NCI-H2196 (cell line): ENCODE measurements at regions not wholly inside any gene's neighbourhood (a gene's known extent, or its start where the extent isn't known, plus 50 kb on each side); places are given as distances from the start of the nearest gene placed in this dataset.

Experiments used
- DNase-seq: peaks from one replicate; lab custom pipeline; 2025; ENCODE audit not compliant: unreplicated experiment; lab: John Stamatoyannopoulos, UW

- DNase-seq = no peak
These were observed 114.7 kb upstream of the ERCC6L2 start for GRCh38 chr9:95760791-95761190.

DNA sequence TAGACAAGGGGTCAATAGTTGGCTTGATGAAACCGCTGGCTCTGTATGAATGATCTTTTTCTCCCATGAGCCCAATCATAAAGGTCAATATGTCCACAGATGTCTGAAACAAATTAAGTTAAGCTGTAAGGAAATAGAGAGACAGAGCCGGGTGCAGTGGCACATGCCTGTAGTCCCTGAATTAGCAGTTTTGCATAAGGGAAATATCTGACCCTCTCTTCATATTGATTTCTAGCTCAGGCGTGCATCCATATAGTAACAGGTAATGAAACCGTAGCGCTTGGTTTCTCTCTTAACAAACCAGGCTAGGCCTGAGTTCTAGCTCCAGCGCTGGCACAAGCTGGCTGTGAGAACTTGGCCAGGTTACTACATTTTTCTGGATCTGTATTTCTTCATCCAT is 118.1 kb upstream of the ERCC6L2 start:
- no peak for DNase-seq

DNA sequence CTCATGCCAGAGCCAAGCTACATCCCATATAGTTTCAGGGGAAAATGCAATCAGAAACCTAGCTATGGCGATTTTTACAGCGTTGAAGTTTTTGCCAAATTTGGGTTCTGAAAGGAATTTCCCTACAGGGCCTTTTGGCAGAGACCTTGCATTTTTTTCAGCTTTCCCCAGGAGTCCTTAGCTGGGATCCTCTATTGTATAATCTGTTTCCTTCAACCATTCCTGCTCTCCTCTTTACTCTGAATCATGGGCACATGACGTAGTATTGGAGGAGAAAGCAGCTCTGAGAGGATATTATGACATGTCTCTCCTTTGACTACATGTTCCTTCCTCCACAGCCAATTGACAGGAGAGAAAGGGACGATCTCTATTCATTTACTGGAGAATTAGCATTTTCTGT is 118.5 kb upstream of the ERCC6L2 start:
- DNase-seq = no peak

DNA sequence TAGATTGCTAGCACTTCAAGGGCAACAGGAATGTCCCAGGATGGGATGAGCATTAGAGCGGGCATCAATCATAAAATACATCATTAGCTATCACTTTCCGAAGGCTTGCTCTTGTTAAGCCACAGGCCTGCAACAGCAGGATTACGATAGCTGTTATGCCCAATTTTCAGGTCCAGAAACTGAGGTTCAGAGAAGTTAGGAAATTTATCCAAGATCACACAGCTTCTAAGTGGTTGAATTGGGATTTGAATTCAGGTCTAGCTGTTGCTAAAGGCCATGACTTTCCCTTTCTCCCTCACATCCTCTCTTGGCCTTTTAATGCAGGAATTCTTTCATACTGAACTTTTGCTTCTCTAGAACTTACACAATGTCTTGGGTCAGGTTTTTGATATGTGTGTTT is 119.4 kb upstream of the ERCC6L2 start:
- no peak for DNase-seq

- no peak for DNase-seq
These were observed 120.1 kb upstream of the ERCC6L2 start for GRCh38 chr9:95755421-95755730.

DNA sequence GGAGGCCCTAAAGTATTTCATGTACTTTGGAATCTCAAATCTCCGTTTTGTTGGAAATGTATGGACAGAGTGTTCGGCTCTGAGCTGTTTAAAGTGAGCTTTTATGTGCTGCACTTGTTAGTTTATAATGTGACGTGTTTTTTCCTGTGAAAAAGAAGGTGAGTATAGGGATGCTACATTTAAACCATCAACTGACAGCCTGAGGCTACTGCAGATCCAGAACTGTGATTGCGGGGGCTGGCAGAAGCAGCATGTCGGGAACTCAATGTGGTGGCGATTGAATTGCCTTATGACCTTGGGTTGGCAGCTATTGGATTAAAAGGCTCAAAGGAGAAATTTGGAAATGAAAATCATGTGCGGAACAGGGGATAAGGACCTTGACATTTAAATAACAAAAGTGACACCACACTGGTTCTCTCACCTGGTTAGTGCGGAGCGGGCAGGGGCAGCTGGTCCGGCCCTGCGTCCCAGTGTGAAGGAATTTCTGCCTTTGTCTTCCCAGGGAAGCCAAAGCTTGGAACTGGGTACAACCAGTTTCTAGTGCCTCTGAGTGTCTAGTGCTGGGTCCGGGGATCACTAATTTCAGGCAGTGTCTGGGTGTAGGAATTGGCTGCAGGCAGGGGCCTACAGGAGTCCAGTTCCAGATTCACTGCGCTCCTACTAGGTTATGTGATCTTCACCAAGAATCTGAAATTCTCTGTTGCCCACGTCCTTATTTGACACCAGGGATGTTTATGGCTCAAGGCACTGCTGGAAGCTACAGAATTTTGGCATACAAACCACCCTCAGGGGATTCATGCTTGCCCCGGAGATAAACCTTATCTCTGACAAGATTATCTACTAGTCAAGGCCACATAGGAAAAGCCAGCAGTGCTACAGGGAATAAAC is 120.7 kb upstream of the ERCC6L2 start:
- no peak for DNase-seq

DNA sequence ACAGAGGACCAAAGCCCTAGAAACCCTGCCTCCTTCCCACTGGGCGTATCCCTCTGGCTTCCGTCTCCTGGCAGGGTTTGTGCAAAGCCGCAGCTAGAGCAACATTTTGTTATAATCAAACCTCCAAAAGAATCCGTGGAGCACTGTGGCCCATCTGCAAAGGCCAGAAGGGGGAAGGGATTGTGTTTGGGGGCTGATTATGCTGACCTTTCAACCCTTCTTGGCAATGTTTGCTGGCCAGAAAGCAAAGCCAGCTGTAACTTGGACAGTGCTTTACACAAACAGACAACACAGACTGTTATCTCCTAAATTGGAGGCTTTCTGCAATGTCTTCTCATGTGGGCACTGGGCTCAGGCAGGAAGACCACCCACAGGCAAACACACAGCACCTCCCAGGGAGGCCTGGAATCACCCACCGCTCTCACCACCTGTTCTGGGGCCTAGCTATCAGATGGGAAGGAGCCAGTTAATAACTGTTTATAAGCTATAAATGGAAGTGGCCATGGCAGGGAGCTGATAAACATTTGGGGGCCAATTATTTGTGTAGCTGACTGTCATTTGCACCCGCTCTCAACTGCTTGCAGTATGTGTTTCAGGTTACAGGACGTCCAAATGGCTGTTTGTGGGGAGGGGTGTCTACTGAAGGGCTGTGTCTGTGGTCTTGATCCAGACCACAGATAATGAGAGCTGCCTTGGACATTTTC is 121.6 kb upstream of the ERCC6L2 start:
- DNase-seq = no peak

DNA sequence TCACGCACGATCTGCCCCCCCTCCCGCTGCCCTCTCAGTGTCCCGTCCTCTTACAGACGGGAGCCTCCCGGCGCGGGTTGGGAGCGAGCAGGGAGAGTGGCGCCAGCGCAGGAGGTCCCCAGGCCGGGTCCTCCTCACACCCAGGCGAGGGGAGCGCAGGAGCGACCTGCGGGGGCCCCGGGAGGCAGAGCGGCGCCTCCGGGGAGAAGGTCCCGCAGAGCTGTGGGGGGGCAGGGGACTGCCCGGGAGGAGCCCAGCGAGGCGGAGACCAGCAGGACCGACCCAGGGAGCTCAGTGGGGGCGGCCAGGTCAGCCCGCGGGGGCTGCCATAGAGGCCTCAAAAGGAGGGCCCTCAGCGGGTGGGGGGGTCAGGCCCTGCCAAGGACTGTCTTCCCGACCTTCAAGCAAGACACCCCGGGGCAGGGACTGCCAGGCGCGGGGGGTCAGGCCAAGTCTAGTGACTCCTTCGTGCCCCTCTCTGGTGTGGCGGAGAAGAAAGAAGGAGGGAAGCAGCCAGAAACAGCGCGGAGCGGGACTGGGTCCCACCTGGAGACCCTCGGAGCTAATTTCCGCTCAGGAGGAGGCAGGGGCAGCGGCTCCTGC is 123.3 kb upstream of the ERCC6L2 start:
- no peak for DNase-seq

DNA sequence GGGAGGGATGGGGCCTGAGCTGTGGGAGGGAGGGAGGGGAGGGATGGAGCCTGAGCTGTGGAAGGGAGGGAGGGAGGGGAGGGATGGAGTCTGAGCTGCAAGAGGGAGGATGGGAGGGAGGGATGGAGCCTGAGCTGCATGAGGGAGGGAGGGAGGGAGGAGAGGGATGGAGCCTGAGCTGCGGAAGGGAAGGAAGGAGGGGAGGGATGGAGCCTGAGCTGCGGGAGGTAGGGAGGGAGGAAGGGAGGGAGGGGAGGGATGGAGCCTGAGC is 124.0 kb upstream of the ERCC6L2 start:
- no peak for DNase-seq

GRCh38 chr9:95750725-95751519 is 124.6 kb upstream of the ERCC6L2 start:
- DNase-seq = no peak

DNA sequence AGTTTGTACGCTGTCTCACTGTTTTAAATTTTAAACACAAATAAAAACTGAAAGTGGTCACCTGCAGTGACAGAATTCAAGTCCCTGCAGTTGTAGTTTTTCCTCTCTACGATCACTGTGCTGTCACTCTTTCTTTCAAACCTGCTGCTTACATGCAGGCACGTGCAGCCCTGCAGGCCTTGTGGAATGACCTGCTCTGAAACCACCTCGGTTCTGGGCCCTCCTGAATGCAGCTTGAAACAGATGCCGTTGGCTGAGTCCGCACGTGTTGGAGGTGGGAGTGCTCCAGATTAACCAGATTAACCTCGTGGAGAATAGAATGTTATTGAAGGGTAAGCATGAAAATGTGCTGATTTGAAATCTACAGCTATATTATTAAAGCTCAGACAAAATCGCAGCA is 126.0 kb upstream of the ERCC6L2 start:
- DNase-seq = no peak

GRCh38 chr9:95746408-95747180 is 128.9 kb upstream of the ERCC6L2 start:
- DNase-seq = no peak

GRCh38 chr9:95742821-95743220 is 132.7 kb upstream of the ERCC6L2 start:
- DNase-seq = no peak

DNA sequence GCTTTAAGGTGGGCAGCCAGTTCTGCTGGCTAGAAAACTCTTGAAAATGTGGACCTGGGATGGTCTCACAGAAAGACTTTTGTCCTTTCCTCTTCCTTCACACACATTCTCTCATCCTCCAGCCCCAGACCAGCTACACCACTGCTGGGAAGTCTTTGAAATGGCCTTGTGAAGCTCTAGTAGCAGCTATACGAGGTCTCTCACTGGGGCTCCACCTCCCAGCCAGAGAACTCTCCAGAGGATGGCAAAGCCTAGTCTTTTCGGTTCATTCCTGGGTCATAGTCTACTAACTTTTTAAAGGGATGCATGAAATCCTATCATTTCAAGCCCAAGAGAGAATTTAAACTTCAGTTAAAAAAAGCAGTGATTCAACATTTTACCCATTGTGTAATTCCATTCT is 133.9 kb upstream of the ERCC6L2 start:
- DNase-seq = no peak

GRCh38 chr9:95740217-95741004 is 135.1 kb upstream of the ERCC6L2 start:
- DNase-seq = no peak

DNA sequence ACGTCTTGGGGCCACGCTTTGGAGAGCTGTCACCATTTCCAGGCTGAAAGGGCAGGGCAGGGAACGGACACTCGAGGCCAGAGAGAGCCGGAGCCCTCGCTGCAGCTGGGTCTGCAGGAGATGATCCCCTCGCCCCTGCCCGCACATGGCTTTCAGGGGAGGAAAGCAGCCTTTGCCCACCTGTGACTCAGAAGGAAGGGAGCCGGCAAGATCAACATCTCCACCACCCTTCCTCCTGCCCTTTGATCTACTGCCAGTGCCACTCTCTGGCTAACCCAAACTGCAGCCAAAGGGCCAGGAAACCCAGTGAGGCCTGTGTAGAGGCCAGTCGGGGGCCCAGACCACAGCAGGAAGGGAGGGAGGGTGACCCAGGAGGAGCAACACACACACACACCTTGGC is 137.1 kb upstream of the ERCC6L2 start:
- DNase-seq = no peak

- DNase-seq = no peak
These were observed 138.5 kb upstream of the ERCC6L2 start for GRCh38 chr9:95736891-95737522.

DNA sequence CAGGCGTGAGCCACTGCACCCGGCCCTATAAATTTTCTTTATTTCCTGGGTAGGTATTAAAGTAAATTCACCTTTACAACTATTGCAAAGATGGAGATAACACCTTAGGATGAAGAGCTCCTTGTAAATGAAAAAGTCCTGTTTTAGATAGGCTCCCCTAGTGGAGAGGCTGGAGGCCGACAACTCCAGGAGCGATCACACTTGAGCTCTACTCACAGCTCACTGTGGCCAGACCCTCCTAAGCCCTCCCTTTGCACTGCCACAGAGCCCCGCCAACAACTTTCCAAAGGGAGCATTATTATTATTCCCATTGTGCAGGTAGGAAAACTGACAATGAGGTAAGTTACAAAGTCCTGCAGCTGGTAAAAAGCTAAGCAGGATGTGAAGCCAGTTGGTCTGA is 139.1 kb upstream of the ERCC6L2 start:
- DNase-seq = no peak

GRCh38 chr9:95735701-95736100 is 139.8 kb upstream of the ERCC6L2 start:
- DNase-seq = no peak
